ENCODE measurements at regions not wholly inside any gene's neighbourhood (a gene's known extent, or its start where the extent isn't known, plus 50 kb on each side); places are given as distances from the start of the nearest gene placed in this dataset.
A peak's percentile ranks its signal among the peaks of the same experiment; 100 is the strongest.

- no peaks in the 10 kb centered on the region for H3K9me3 ChIP-seq
- peaks cover 17% of the 10 kb centered on the region for H3K4me1 ChIP-seq
- H3K27me3 ChIP-seq (ENCODE audit: low read depth), result no peaks in the 10 kb centered on the region
- ATAC-seq (peak in 1 of 2 donors; percentile 47), DNase-seq (no peak)
- H3K27ac ChIP-seq, result peak overlapping the region; percentile 42
- H3K36me3 ChIP-seq, result no peaks in the 10 kb centered on the region
- H3K4me3 ChIP-seq, result no peak overlapping the region
- intact Hi-C loops (cut with DNase I), result no loop called here
- TF ChIP-seq CTCF (IDR thresholded peaks at IDR 0.05), result no peak
Measured at GRCh38 chr11:26847459-26847858, 125.6 kb upstream of the SLC5A12 start.

GRCh38 chr11:26847977-26848376 lies 126.1 kb upstream of the SLC5A12 start:
- Histone ChIP-seq H3K27ac (peak overlapping the region; percentile 42), H3K4me1 (peaks cover 17% of the 10 kb centered on the region), H3K27me3 (ENCODE audit: low read depth) (no peaks in the 10 kb centered on the region), H3K9me3 (no peaks in the 10 kb centered on the region), H3K4me3 (no peak overlapping the region), H3K36me3 (no peaks in the 10 kb centered on the region)
- no peak for ATAC-seq
- intact Hi-C loops (cut with DNase I), result no loop called here
- DNase-seq, result no peak
- TF ChIP-seq CTCF (IDR thresholded peaks at IDR 0.05), result no peak

- Histone ChIP-seq H3K27ac (no peak overlapping the region), H3K9me3 (no peaks in the 10 kb centered on the region), H3K27me3 (ENCODE audit: low read depth) (no peaks in the 10 kb centered on the region), H3K4me1 (peaks cover 17% of the 10 kb centered on the region), H3K36me3 (no peaks in the 10 kb centered on the region), H3K4me3 (no peak overlapping the region)
- ATAC-seq (peak; percentile 81 to 88), DNase-seq (peak; percentile 56)
- no peak for TF ChIP-seq CTCF (IDR thresholded peaks at IDR 0.05)
- intact Hi-C loops (cut with DNase I), result no loop called here
Measured at GRCh38 chr11:26849036-26849435, 127.2 kb upstream of the SLC5A12 start.

- Histone ChIP-seq H3K27me3 (ENCODE audit: low read depth) (no peaks in the 10 kb centered on the region), H3K27ac (no peak overlapping the region), H3K36me3 (no peaks in the 10 kb centered on the region), H3K4me1 (peaks cover 17% of the 10 kb centered on the region), H3K4me3 (no peak overlapping the region), H3K9me3 (no peaks in the 10 kb centered on the region)
- ATAC-seq (no peak), DNase-seq (no peak)
- intact Hi-C loops (cut with DNase I), result no loop called here
- no peak for TF ChIP-seq CTCF (IDR thresholded peaks at IDR 0.05)
Measured at GRCh38 chr11:26851291-26851690, 129.4 kb upstream of the SLC5A12 start.

GRCh38 chr11:26851696-26852095 lies 129.8 kb upstream of the SLC5A12 start:
- Histone ChIP-seq H3K9me3 (no peaks in the 10 kb centered on the region), H3K4me1 (peaks cover 17% of the 10 kb centered on the region), H3K36me3 (no peaks in the 10 kb centered on the region), H3K4me3 (no peak overlapping the region), H3K27ac (no peak overlapping the region), H3K27me3 (ENCODE audit: low read depth) (no peaks in the 10 kb centered on the region)
- TF ChIP-seq CTCF (IDR thresholded peaks at IDR 0.05), result no peak
- ATAC-seq, result no peak
- no peak for DNase-seq
- intact Hi-C loops (cut with DNase I), result no loop called here

GRCh38 chr11:26858098-26858497 lies 135.8 kb upstream of the FIBIN start:
- H3K36me3 ChIP-seq, result no peaks in the 10 kb centered on the region
- no peak for TF ChIP-seq CTCF (IDR thresholded peaks at IDR 0.05)
- no peaks in the 10 kb centered on the region for H3K27me3 ChIP-seq (ENCODE audit: low read depth)
- no peaks in the 10 kb centered on the region for H3K9me3 ChIP-seq
- no peaks in the 10 kb centered on the region for H3K4me1 ChIP-seq
- DNase-seq (no peak), ATAC-seq (no peak)
- no peak overlapping the region for H3K27ac ChIP-seq
- H3K4me3 ChIP-seq, result no peak overlapping the region
- intact Hi-C loops (cut with DNase I), result no loop called here
